ENCODE measurements at regions not wholly inside any gene's neighbourhood (a gene's known extent, or its start where the extent isn't known, plus 50 kb on each side); places are given as distances from the start of the nearest gene placed in this dataset.

DNA sequence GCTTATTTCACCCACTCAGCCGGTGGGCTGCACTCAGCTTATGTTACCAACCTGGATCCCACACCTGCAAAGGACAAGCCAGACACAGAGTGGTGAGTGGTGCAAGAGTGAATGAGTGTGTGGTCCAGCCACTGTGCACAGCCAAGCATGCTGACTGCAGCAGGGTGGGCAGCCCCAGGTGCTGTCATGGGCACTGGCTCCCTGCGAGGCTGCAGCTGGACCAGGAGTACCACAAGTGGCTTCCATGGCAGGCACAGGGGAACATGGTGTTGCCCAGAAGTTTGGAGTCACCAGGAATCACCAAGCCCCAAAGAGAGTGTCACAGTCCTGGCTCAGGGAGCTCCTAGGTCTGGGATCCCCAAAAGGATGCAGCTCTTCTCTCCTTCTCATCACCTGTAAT is 1093.4 kb downstream of the KHDRBS2 start:
- H3K4me1 ChIP-seq (ENCODE audit: insufficient read depth): no peaks in the 10 kb centered on the region
- peaks cover 7% of the 10 kb centered on the region; the same call in 1 of the 2 replicates for H3K9me2 ChIP-seq (ENCODE audit: insufficient read depth)
- H3K4me2 ChIP-seq: no peak overlapping the region
- Mint-ChIP-seq H3K27me3 (ENCODE audit: insufficient read depth, low read depth, poor library complexity) (no peaks in the 10 kb centered on the region), H3K4me1 (no peaks in the 10 kb centered on the region), H3K36me3 (ENCODE audit: low read depth) (peaks cover 24% of the 10 kb centered on the region), H3K4me3 (no peak overlapping the region), H3K9me3 (peaks cover 56% of the 10 kb centered on the region), H3K27ac (no peak overlapping the region)
- no peak overlapping the region for H2AFZ ChIP-seq
- DNase-seq (ENCODE audit: low spot score) (no peak), ATAC-seq (no peak)
- H4K20me1 ChIP-seq (replicated peaks; ENCODE audit: insufficient read depth): no peaks in the 10 kb centered on the region
- H3K36me3 ChIP-seq (ENCODE audit: insufficient read depth): no peaks in the 10 kb centered on the region
- H3K4me3 ChIP-seq: no peak overlapping the region
- H3K79me2 ChIP-seq (replicated peaks; ENCODE audit: insufficient read depth): no peaks in the 10 kb centered on the region
- H3K27ac ChIP-seq (ENCODE audit: low read depth): no peak overlapping the region
- H3F3A ChIP-seq (replicated peaks; ENCODE audit: low read depth): no peaks in the 10 kb centered on the region
- TF ChIP-seq POLR2AphosphoS5 (IDR thresholded peaks at IDR 0.05; ENCODE audit: low read depth) (no peak), EZH2phosphoT487 (IDR thresholded peaks at IDR 0.05; ENCODE audit: unreplicated experiment) (no peak), ZNF331 (CRISPR knock-in tag; IDR thresholded peaks at IDR 0.05; ENCODE audit: low read depth) (no peak), EZH2 (IDR thresholded peaks at IDR 0.05; ENCODE audit: low read depth, unreplicated experiment) (no peak), JUNB (IDR thresholded peaks at IDR 0.05; ENCODE audit: unreplicated experiment) (no peak)
- TF ChIP-seq, protein P1, sequence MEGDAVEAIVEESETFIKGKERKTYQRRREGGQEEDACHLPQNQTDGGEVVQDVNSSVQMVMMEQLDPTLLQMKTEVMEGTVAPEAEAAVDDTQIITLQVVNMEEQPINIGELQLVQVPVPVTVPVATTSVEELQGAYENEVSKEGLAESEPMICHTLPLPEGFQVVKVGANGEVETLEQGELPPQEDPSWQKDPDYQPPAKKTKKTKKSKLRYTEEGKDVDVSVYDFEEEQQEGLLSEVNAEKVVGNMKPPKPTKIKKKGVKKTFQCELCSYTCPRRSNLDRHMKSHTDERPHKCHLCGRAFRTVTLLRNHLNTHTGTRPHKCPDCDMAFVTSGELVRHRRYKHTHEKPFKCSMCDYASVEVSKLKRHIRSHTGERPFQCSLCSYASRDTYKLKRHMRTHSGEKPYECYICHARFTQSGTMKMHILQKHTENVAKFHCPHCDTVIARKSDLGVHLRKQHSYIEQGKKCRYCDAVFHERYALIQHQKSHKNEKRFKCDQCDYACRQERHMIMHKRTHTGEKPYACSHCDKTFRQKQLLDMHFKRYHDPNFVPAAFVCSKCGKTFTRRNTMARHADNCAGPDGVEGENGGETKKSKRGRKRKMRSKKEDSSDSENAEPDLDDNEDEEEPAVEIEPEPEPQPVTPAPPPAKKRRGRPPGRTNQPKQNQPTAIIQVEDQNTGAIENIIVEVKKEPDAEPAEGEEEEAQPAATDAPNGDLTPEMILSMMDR (conservative IDR thresholded peaks at IDR 0.05; ENCODE audit: low read depth in 2 of 2): no peak
- TF ChIP-seq, protein P2, sequence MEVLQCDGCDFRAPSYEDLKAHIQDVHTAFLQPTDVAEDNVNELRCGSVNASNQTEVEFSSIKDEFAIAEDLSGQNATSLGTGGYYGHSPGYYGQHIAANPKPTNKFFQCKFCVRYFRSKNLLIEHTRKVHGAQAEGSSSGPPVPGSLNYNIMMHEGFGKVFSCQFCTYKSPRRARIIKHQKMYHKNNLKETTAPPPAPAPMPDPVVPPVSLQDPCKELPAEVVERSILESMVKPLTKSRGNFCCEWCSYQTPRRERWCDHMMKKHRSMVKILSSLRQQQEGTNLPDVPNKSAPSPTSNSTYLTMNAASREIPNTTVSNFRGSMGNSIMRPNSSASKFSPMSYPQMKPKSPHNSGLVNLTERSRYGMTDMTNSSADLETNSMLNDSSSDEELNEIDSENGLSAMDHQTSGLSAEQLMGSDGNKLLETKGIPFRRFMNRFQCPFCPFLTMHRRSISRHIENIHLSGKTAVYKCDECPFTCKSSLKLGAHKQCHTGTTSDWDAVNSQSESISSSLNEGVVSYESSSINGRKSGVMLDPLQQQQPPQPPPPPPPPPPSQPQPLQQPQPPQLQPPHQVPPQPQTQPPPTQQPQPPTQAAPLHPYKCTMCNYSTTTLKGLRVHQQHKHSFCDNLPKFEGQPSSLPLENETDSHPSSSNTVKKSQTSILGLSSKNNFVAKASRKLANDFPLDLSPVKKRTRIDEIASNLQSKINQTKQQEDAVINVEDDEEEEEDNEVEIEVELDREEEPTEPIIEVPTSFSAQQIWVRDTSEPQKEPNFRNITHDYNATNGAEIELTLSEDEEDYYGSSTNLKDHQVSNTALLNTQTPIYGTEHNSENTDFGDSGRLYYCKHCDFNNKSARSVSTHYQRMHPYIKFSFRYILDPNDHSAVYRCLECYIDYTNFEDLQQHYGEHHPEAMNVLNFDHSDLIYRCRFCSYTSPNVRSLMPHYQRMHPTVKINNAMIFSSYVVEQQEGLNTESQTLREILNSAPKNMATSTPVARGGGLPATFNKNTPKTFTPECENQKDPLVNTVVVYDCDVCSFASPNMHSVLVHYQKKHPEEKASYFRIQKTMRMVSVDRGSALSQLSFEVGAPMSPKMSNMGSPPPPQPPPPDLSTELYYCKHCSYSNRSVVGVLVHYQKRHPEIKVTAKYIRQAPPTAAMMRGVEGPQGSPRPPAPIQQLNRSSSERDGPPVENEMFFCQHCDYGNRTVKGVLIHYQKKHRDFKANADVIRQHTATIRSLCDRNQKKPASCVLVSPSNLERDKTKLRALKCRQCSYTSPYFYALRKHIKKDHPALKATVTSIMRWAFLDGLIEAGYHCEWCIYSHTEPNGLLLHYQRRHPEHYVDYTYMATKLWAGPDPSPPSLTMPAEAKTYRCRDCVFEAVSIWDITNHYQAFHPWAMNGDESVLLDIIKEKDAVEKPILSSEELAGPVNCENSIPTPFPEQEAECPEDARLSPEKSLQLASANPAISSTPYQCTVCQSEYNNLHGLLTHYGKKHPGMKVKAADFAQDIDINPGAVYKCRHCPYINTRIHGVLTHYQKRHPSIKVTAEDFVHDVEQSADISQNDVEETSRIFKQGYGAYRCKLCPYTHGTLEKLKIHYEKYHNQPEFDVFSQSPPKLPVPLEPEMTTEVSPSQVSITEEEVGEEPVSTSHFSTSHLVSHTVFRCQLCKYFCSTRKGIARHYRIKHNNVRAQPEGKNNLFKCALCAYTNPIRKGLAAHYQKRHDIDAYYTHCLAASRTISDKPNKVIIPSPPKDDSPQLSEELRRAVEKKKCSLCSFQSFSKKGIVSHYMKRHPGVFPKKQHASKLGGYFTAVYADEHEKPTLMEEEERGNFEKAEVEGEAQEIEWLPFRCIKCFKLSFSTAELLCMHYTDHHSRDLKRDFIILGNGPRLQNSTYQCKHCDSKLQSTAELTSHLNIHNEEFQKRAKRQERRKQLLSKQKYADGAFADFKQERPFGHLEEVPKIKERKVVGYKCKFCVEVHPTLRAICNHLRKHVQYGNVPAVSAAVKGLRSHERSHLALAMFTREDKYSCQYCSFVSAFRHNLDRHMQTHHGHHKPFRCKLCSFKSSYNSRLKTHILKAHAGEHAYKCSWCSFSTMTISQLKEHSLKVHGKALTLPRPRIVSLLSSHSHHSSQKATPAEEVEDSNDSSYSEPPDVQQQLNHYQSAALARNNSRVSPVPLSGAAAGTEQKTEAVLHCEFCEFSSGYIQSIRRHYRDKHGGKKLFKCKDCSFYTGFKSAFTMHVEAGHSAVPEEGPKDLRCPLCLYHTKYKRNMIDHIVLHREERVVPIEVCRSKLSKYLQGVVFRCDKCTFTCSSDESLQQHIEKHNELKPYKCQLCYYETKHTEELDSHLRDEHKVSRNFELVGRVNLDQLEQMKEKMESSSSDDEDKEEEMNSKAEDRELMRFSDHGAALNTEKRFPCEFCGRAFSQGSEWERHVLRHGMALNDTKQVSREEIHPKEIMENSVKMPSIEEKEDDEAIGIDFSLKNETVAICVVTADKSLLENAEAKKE (CRISPR knock-in tag; IDR thresholded peaks at IDR 0.05): no peak
- TF ChIP-seq, protein P3, sequence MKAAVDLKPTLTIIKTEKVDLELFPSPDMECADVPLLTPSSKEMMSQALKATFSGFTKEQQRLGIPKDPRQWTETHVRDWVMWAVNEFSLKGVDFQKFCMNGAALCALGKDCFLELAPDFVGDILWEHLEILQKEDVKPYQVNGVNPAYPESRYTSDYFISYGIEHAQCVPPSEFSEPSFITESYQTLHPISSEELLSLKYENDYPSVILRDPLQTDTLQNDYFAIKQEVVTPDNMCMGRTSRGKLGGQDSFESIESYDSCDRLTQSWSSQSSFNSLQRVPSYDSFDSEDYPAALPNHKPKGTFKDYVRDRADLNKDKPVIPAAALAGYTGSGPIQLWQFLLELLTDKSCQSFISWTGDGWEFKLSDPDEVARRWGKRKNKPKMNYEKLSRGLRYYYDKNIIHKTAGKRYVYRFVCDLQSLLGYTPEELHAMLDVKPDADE (IDR thresholded peaks at IDR 0.05): no peak
- TF ChIP-seq, protein P4, sequence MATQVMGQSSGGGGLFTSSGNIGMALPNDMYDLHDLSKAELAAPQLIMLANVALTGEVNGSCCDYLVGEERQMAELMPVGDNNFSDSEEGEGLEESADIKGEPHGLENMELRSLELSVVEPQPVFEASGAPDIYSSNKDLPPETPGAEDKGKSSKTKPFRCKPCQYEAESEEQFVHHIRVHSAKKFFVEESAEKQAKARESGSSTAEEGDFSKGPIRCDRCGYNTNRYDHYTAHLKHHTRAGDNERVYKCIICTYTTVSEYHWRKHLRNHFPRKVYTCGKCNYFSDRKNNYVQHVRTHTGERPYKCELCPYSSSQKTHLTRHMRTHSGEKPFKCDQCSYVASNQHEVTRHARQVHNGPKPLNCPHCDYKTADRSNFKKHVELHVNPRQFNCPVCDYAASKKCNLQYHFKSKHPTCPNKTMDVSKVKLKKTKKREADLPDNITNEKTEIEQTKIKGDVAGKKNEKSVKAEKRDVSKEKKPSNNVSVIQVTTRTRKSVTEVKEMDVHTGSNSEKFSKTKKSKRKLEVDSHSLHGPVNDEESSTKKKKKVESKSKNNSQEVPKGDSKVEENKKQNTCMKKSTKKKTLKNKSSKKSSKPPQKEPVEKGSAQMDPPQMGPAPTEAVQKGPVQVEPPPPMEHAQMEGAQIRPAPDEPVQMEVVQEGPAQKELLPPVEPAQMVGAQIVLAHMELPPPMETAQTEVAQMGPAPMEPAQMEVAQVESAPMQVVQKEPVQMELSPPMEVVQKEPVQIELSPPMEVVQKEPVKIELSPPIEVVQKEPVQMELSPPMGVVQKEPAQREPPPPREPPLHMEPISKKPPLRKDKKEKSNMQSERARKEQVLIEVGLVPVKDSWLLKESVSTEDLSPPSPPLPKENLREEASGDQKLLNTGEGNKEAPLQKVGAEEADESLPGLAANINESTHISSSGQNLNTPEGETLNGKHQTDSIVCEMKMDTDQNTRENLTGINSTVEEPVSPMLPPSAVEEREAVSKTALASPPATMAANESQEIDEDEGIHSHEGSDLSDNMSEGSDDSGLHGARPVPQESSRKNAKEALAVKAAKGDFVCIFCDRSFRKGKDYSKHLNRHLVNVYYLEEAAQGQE (IDR thresholded peaks at IDR 0.05; ENCODE audit: unreplicated experiment): no peak
- no peaks in the 10 kb centered on the region for H3K27me3 ChIP-seq (ENCODE audit: insufficient read depth)

Measured in GM23338 (cell line).